Lower leg skin (tissue), 3 donors: ENCODE measurements at regions not wholly inside any gene's neighbourhood (a gene's known extent, or its start where the extent isn't known, plus 50 kb on each side); places are given as distances from the start of the nearest gene placed in this dataset.

ENCODE experiments used
- POLR2A ChIP-seq, 2 donors: fragments of 450-650 bp; IDR thresholded peaks; one replicate each; pipeline ENCODE4 v1.6.1; 2016 to 2017; ENCODE audit warnings: antibody characterized with exemption in 2 of 2, mild to moderate bottlenecking in 1 of 2, moderate library complexity in 1 of 2
- TF ChIP-seq, protein P1 (sequence below), 3 donors: fragments of 450-650 bp; IDR thresholded peaks; one replicate each; pipeline ENCODE4 v1.5.1; 2016; ENCODE audit warnings: antibody characterized with exemption in 3 of 3, mild to moderate bottlenecking in 3 of 3, moderate library complexity in 2 of 3

DNA sequence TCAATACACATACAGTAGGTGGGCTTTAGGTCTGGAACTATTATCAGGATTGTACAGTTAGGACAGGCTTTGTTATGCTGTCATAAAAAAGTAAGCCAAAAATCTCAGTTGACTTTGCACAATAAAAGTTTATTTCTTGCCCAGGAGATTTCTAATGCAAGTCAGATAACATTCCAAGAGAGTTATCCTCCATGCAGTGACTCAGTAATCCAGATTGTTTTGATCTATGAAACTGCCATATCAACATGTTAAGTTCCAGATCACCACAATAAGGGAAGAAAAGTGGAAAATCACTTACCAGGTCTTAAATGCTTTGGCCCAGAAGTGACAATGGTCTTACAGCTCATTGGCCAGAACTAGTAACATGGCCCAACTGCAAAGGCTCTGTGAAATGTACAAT, 636.2 kb upstream of the KLF12 start:
- TF ChIP-seq POLR2A (IDR thresholded peaks at IDR 0.05), result no peak
- TF ChIP-seq, protein P1, sequence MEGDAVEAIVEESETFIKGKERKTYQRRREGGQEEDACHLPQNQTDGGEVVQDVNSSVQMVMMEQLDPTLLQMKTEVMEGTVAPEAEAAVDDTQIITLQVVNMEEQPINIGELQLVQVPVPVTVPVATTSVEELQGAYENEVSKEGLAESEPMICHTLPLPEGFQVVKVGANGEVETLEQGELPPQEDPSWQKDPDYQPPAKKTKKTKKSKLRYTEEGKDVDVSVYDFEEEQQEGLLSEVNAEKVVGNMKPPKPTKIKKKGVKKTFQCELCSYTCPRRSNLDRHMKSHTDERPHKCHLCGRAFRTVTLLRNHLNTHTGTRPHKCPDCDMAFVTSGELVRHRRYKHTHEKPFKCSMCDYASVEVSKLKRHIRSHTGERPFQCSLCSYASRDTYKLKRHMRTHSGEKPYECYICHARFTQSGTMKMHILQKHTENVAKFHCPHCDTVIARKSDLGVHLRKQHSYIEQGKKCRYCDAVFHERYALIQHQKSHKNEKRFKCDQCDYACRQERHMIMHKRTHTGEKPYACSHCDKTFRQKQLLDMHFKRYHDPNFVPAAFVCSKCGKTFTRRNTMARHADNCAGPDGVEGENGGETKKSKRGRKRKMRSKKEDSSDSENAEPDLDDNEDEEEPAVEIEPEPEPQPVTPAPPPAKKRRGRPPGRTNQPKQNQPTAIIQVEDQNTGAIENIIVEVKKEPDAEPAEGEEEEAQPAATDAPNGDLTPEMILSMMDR (IDR thresholded peaks at IDR 0.05), result no peak
